ENCODE measurements at regions not wholly inside any gene's neighbourhood (a gene's known extent, or its start where the extent isn't known, plus 50 kb on each side); places are given as distances from the start of the nearest gene placed in this dataset.
A peak's percentile ranks its signal among the peaks of the same experiment; 100 is the strongest.

DNA sequence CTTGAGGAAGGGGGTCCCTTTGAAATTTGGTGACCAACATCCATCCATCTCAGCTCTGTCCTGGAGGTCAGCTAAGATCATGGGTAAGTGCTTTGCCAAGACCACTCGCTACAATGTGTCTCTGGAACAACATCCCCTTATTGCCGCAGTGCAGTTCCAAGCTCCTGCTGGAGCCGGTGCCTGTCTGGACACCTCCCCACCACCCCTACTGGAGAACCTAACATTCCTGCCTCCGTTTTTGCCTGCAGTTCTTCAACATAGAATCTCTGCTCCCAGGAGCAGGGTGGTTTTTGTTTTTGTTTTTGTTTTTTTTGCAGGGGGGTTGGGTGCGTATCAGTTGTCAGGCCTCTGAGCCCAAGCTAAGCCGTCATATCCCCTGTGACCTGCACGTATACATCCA lies 51.2 kb upstream of the FXYD4 start:
- H3K36me3 ChIP-seq (ENCODE audit: low read depth): no peaks in the 10 kb centered on the region
- H3K4me3 ChIP-seq: no peak overlapping the region
- no peak for TF ChIP-seq CTCF (IDR thresholded peaks at IDR 0.05)
- intact Hi-C loops (cut with DNase I, micrococcal nuclease): no loop called here
- peaks cover 26% of the 10 kb centered on the region for H3K4me1 ChIP-seq (ENCODE audit: low read depth)
- ATAC-seq (no peak), DNase-seq (no peak)
- H3K9me3 ChIP-seq: no peaks in the 10 kb centered on the region

- Histone ChIP-seq H3K4me1 (ENCODE audit: low read depth) (peaks cover 26% of the 10 kb centered on the region), H3K9me3 (no peaks in the 10 kb centered on the region), H3K36me3 (ENCODE audit: low read depth) (no peaks in the 10 kb centered on the region), H3K4me3 (no peak overlapping the region)
- TF ChIP-seq CTCF (IDR thresholded peaks at IDR 0.05): no peak
- intact Hi-C loops (cut with DNase I, micrococcal nuclease): no loop called here
- no peak for DNase-seq
- no peak for ATAC-seq
Measured at GRCh38 chr10:43318976-43319960, 52.2 kb upstream of the FXYD4 start.

- DNase-seq (no peak), ATAC-seq (no peak)
- H3K4me3 ChIP-seq: no peak overlapping the region
- no peaks in the 10 kb centered on the region for H3K36me3 ChIP-seq (ENCODE audit: low read depth)
- no peak for TF ChIP-seq CTCF (IDR thresholded peaks at IDR 0.05)
- intact Hi-C loops (cut with DNase I, micrococcal nuclease): no loop called here
- peaks cover 26% of the 10 kb centered on the region for H3K4me1 ChIP-seq (ENCODE audit: low read depth)
- no peaks in the 10 kb centered on the region for H3K9me3 ChIP-seq
Measured at GRCh38 chr10:43318456-43318855, 51.6 kb upstream of the RASGEF1A start.

DNA sequence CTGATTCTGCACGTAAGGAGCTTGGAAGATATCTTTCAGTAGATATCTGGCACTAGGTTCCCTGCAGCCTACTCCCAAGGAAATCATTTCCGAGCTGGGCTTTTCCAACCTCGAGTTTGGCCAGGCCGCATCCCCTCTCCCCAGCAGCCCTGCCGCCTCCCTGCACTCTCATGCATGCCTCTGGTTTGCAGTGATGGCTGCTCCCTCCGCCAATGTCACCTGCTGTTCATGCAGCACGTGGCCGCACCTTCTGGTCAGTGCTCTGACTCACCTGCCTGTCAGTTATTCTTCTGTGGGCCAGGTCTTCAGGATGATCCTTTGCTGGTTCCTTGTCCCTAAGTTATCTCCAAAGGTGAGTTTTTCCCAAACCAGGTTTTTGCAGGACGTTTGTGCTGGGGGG lies 50.6 kb upstream of the RASGEF1A start:
- intact Hi-C loops (cut with DNase I, micrococcal nuclease): no loop called here
- Histone ChIP-seq H3K9me3 (no peaks in the 10 kb centered on the region), H3K4me1 (ENCODE audit: low read depth) (peaks cover 20% of the 10 kb centered on the region), H3K4me3 (no peak overlapping the region), H3K36me3 (ENCODE audit: low read depth) (no peaks in the 10 kb centered on the region)
- no peak for DNase-seq
- no peak for ATAC-seq
- TF ChIP-seq CTCF (IDR thresholded peaks at IDR 0.05): no peak

DNA sequence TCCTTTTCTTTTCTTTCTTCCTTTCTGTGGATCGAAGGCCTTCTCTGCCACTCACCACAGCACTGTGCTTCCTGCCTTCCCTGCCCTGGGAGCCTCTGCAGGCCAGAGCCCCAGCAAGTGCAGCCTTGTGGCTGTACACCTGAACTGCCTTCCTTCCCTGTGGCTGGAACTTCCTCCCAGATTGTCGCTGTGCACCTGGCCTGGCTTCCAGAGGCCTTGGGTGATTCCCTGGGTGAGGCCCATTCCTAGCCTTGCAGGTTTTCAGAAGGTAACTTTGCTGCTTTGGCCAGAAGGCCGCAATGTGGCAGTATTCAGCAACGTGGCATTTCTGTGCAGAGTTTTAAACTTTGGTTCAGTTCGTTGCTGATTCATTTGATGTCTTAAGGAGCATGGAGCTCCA lies 50.1 kb upstream of the RASGEF1A start:
- DNase-seq (peak in 2 of 3 donors; percentile 68 to 74), ATAC-seq (peak; percentile 88)
- Histone ChIP-seq H3K9me3 (no peaks in the 10 kb centered on the region), H3K36me3 (ENCODE audit: low read depth) (no peaks in the 10 kb centered on the region), H3K4me3 (no peak overlapping the region), H3K4me1 (ENCODE audit: low read depth) (peaks cover 17% of the 10 kb centered on the region)
- intact Hi-C loops (cut with DNase I, micrococcal nuclease): no loop called here
- TF ChIP-seq CTCF (IDR thresholded peaks at IDR 0.05): peak; percentile 33
